H9 (cell line): ENCODE measurements at regions not wholly inside any gene's neighbourhood (a gene's known extent, or its start where the extent isn't known, plus 50 kb on each side); places are given as distances from the start of the nearest gene placed in this dataset.

ENCODE experiments used
- DNase-seq: peaks from one replicate; pipeline ENCODE4 v3.0.0-alpha.2; 2017
- H2AFZ ChIP-seq: one replicate; pipeline ENCODE4 v1.6.1; 2013; ENCODE audit warnings: mild to moderate bottlenecking, low read length, control low read depth, moderate library complexity
- H2AK5ac ChIP-seq: 2 replicates; pipeline ENCODE4 v1.6.1; 2013; ENCODE audit warnings: low read length, control low read depth, mixed read lengths; ENCODE audit not compliant: insufficient read length
- H2BK120ac ChIP-seq: one replicate; pipeline ENCODE4 v1.6.1; 2013; ENCODE audit warnings: low read depth, mild to moderate bottlenecking, low read length, control low read depth, inconsistent platforms; ENCODE audit not compliant: poor library complexity, severe bottlenecking
- H2BK12ac ChIP-seq: 2 replicates; pipeline ENCODE4 v1.6.1; 2013; ENCODE audit warnings: low read length, control low read depth, mixed read lengths, low read depth; ENCODE audit not compliant: insufficient read length
- H2BK15ac ChIP-seq: 2 replicates; pipeline ENCODE4 v1.6.1; 2013; ENCODE audit warnings: low read depth, low read length, control low read depth
- H2BK20ac ChIP-seq: one replicate; pipeline ENCODE4 v1.6.1; 2013; ENCODE audit warnings: low read depth, mild to moderate bottlenecking, low read length, control low read depth, inconsistent platforms; ENCODE audit not compliant: poor library complexity, severe bottlenecking
- H2BK5ac ChIP-seq: 2 replicates; pipeline ENCODE4 v1.6.1; 2013; ENCODE audit warnings: low read length, control low read depth, mixed read lengths; ENCODE audit not compliant: insufficient read length
- H3K14ac ChIP-seq: 2 replicates; pipeline ENCODE4 v1.6.1; 2013; ENCODE audit warnings: low read length, control low read depth; ENCODE audit not compliant: insufficient read depth
- H3K18ac ChIP-seq: 2 replicates; pipeline ENCODE4 v1.6.1; 2013; ENCODE audit warnings: low read depth, mild to moderate bottlenecking, mixed read lengths, low read length, control low read depth; ENCODE audit not compliant: insufficient read length
- H3K23ac ChIP-seq: 2 replicates; pipeline ENCODE4 v1.6.1; 2013; ENCODE audit warnings: low read length, control low read depth, mixed read lengths, low read depth; ENCODE audit not compliant: insufficient read length
- H3K23me2 ChIP-seq: 2 replicates; pipeline ENCODE4 v1.6.1; 2013; ENCODE audit warnings: low read depth, mild to moderate bottlenecking, mixed read lengths, low read length, control low read depth; ENCODE audit not compliant: insufficient read length, poor library complexity, severe bottlenecking
- H3K27ac ChIP-seq: 2 replicates; pipeline ENCODE4 v1.5.1; 2013; ENCODE audit warnings: low read length, control low read depth, mixed read lengths, low read depth; ENCODE audit not compliant: insufficient read length
- H3K27me3 ChIP-seq: 2 replicates; pipeline ENCODE4 v1.6.1; 2013; ENCODE audit warnings: low read length, control low read depth, inconsistent platforms; ENCODE audit not compliant: insufficient read depth
- H3K4ac ChIP-seq: 2 replicates; pipeline ENCODE4 v1.6.1; 2013; ENCODE audit warnings: low read depth, mild to moderate bottlenecking, control low read depth, inconsistent platforms, low read length, moderate library complexity
- H3K4me1 ChIP-seq: 2 replicates; pipeline ENCODE4 v1.6.1; 2013; ENCODE audit warnings: low read length, control low read depth, inconsistent platforms; ENCODE audit not compliant: insufficient read depth
- H3K4me2 ChIP-seq: 2 replicates; pipeline ENCODE4 v1.6.1; 2013; ENCODE audit warnings: low read length, control low read depth, mixed read lengths; ENCODE audit not compliant: insufficient read length, insufficient read depth
- H3K56ac ChIP-seq: 2 replicates; pipeline ENCODE4 v1.6.1; 2013; ENCODE audit warnings: low read depth, mild to moderate bottlenecking, mixed read lengths, low read length, control low read depth; ENCODE audit not compliant: insufficient read length
- H3K79me1 ChIP-seq: 2 replicates; pipeline ENCODE4 v1.6.1; 2013; ENCODE audit warnings: low read depth, mild to moderate bottlenecking, moderate library complexity, low read length, control low read depth, inconsistent platforms; ENCODE audit not compliant: insufficient read depth, poor library complexity, severe bottlenecking
- H3K79me2 ChIP-seq: 2 replicates; pipeline ENCODE4 v1.6.1; 2013; ENCODE audit warnings: low read length, control low read depth, inconsistent platforms; ENCODE audit not compliant: insufficient read depth
- H3K9ac ChIP-seq: 2 replicates; pipeline ENCODE4 v1.6.1; 2013; ENCODE audit warnings: low read length, control low read depth, mixed read lengths; ENCODE audit not compliant: insufficient read length; ENCODE audit errors: extremely low read depth
- H3K9me3 ChIP-seq: one replicate; pipeline ENCODE4 v1.6.1; 2013; ENCODE audit warnings: low read depth, low read length, inconsistent platforms; ENCODE audit not compliant: control insufficient read depth
- H3T11ph ChIP-seq: one replicate; pipeline ENCODE4 v1.6.1; 2013; ENCODE audit warnings: mild to moderate bottlenecking, low read length, control low read depth, inconsistent platforms
- H4K20me1 ChIP-seq: one replicate; pipeline ENCODE4 v1.6.1; 2013; ENCODE audit not compliant: control insufficient read depth, insufficient read length, insufficient read depth
- H4K5ac ChIP-seq: 2 replicates; pipeline ENCODE4 v1.6.1; 2013; ENCODE audit warnings: low read depth, mild to moderate bottlenecking, mixed read lengths, low read length, control low read depth; ENCODE audit not compliant: insufficient read length
- H4K8ac ChIP-seq: replicated peaks from 2 replicates; pipeline ENCODE4 v1.6.1; 2013; ENCODE audit warnings: low read length, control low read depth, mixed read lengths, low read depth; ENCODE audit not compliant: insufficient read length
- H4K91ac ChIP-seq: 2 replicates; pipeline ENCODE4 v1.6.1; 2013; ENCODE audit warnings: low read depth, mild to moderate bottlenecking, moderate library complexity, mixed read lengths, low read length, control low read depth; ENCODE audit not compliant: insufficient read length
- H3K27ac Mint-ChIP-seq, 3 experiments: 2 replicates in 2 of 3; 3 replicates in 1 of 3; pipeline ENCODE4 v1.8.0; 2020 to 2021; ENCODE audit warnings: mixed read lengths in 3 of 3, mild to moderate bottlenecking in 1 of 3, moderate library complexity in 1 of 3
- H3K27me3 Mint-ChIP-seq: 2 replicates; pipeline ENCODE4 v1.8.0; 2021; ENCODE audit warnings: low read depth, mild to moderate bottlenecking, moderate library complexity, mixed read lengths
- H3K36me3 Mint-ChIP-seq, 3 experiments: 2 replicates in 2 of 3; 3 replicates in 1 of 3; pipeline ENCODE4 v1.8.0; 2020 to 2021; ENCODE audit warnings: low read depth in 3 of 3, mixed read lengths in 3 of 3; ENCODE audit not compliant: insufficient read depth in 1 of 3
- H3K4me1 Mint-ChIP-seq, 2 experiments: 2 replicates each; pipeline ENCODE4 v1.8.0; 2020; ENCODE audit warnings: mixed read lengths in 2 of 2
- H3K4me3 Mint-ChIP-seq, 2 experiments: 2 replicates in 1 of 2; 3 replicates in 1 of 2; pipeline ENCODE4 v1.8.0; 2020 to 2021; ENCODE audit warnings: mild to moderate bottlenecking in 2 of 2, mixed read lengths in 2 of 2, moderate library complexity in 1 of 2
- H3K9me3 Mint-ChIP-seq, 2 experiments: 2 replicates in 1 of 2; 3 replicates in 1 of 2; pipeline ENCODE4 v1.8.0; 2020; ENCODE audit warnings: mild to moderate bottlenecking in 2 of 2, mixed read lengths in 2 of 2, moderate library complexity in 1 of 2
- CTCF ChIP-seq: fragments of 200-600 bp; sonication (generic); conservative IDR thresholded peaks from 3 replicates; pipeline ENCODE4 v1.8.0; 2021; ENCODE audit warnings: antibody characterized with exemption, mild to moderate bottlenecking
- WGBS: extraction: QIAGEN DNeasy Blood & Tissue Kit; methylation state at CpG from one replicate; pipeline ENCODE4 v1.1.7; 2013; ENCODE audit warnings: missing lambda C conversion rate, low lambda C conversion rate, mixed read lengths; ENCODE audit not compliant: insufficient read length; ENCODE audit errors: extremely low coverage; 5-methylcytosine and 5-hydroxymethylcytosine counted together

GRCh38 chr3:181616088-181617070 is 95.3 kb upstream of the SOX2 start:
- Histone ChIP-seq H3K23me2 (no peaks in the 10 kb centered on the region), H3K4me2 (no peak overlapping the region), H3K14ac (no peak overlapping the region), H2BK5ac (no peak overlapping the region), H3K56ac (no peak overlapping the region), H4K20me1 (no peaks in the 10 kb centered on the region), H2AK5ac (no peak overlapping the region), H2AFZ (no peak overlapping the region), H4K8ac (no peak overlapping the region), H3T11ph (no peak overlapping the region), H3K27me3 (no peaks in the 10 kb centered on the region), H4K5ac (no peak overlapping the region), H2BK15ac (no peak overlapping the region), H3K23ac (no peak overlapping the region), H3K4ac (no peak overlapping the region), H3K9ac (no peak overlapping the region), H3K79me1 (no peaks in the 10 kb centered on the region), H3K4me1 (peaks cover 1% of the 10 kb centered on the region; the same call in 1 of the 2 replicates), H3K9me3 (no peaks in the 10 kb centered on the region), H4K91ac (no peak overlapping the region), H2BK12ac (no peak overlapping the region), H3K27ac (no peak overlapping the region), H3K18ac (no peak overlapping the region), H2BK20ac (no peak overlapping the region), H2BK120ac (no peak overlapping the region), H3K79me2 (no peaks in the 10 kb centered on the region)
- no peak overlapping the region for H3K27ac Mint-ChIP-seq
- no peaks in the 10 kb centered on the region for H3K36me3 Mint-ChIP-seq
- no CpG with 5 or more reads among the region's 2 CpGs for WGBS
- no peak for TF ChIP-seq CTCF
- no peak overlapping the region for H3K4me3 Mint-ChIP-seq
- DNase-seq: no peak
- H3K9me3 Mint-ChIP-seq: no peaks in the 10 kb centered on the region
- H3K4me1 Mint-ChIP-seq: peaks cover 22 to 23% of the 10 kb centered on the region in 2 experiments
- no peaks in the 10 kb centered on the region for H3K27me3 Mint-ChIP-seq
